Sigmoid colon (tissue), 6 donors: ENCODE measurements at regions not wholly inside any gene's neighbourhood (a gene's known extent, or its start where the extent isn't known, plus 50 kb on each side); places are given as distances from the start of the nearest gene placed in this dataset.

Source experiments
- DNase-seq: peaks from one replicate; pipeline ENCODE4 v3.0.0-alpha.2; 2019
- H3K27ac ChIP-seq, 4 donors: fragments of 200-600 bp; sonication (generic); one replicate each; pipeline ENCODE4 v1.5.1; 2016 to 2019; ENCODE audit warnings: mild to moderate bottlenecking in 1 of 4
- H3K27me3 ChIP-seq, 3 donors: fragments of 200-600 bp; sonication (generic); one replicate each; pipeline ENCODE4 v1.5.1; 2019; ENCODE audit warnings: mild to moderate bottlenecking in 1 of 3
- H3K36me3 ChIP-seq, 4 donors: fragments of 200-600 bp; sonication (generic); one replicate each; pipeline ENCODE4 v1.5.1; 2016 to 2019
- H3K4me1 ChIP-seq, 4 donors: fragments of 200-600 bp; sonication (generic); one replicate each; pipeline ENCODE4 v1.5.1; 2017 to 2019
- H3K4me3 ChIP-seq, 4 donors: fragments of 200-600 bp; sonication (generic); one replicate each; pipeline ENCODE4 v1.5.1; 2017 to 2019; ENCODE audit warnings: mild to moderate bottlenecking in 2 of 4, moderate library complexity in 1 of 4
- H3K9me3 ChIP-seq, 4 donors: fragments of 200-600 bp in 3 of 4; sonication (generic) in 3 of 4; one replicate each; pipeline versions ENCODE4 v1.5.1 to v1.6.1; 2013 to 2019
- CTCF ChIP-seq, 4 experiments: fragments of 450-650 bp in 3 of 4; fragments of 200-600 bp in 1 of 4; IDR thresholded peaks; one replicate each; pipeline ENCODE4 v1.5.1; 2016 to 2019; ENCODE audit warnings: antibody characterized with exemption in 4 of 4, mild to moderate bottlenecking in 3 of 4, moderate library complexity in 2 of 4
- EP300 ChIP-seq, 4 donors: sonication (generic); formaldehyde crosslinking; IDR thresholded peaks; one replicate each; pipeline ENCODE4 v1.6.1; 2017; ENCODE audit warnings: antibody characterized with exemption in 4 of 4
- POLR2A ChIP-seq, 2 donors: fragments of 450-650 bp; IDR thresholded peaks; one replicate each; pipeline ENCODE4 v1.6.1; 2016; ENCODE audit warnings: antibody characterized with exemption in 2 of 2, mild to moderate bottlenecking in 2 of 2, moderate library complexity in 2 of 2
- POLR2AphosphoS5 ChIP-seq, 4 donors: sonication (generic); formaldehyde crosslinking; IDR thresholded peaks; one replicate each; pipeline ENCODE4 v1.6.1; 2017; ENCODE audit warnings: antibody characterized with exemption in 4 of 4
- WGBS, 2 donors: extraction: QIAGEN DNeasy Blood & Tissue Kit; methylation state at CpG; one replicate each; pipeline ENCODE4 v1.1.7; 2013; 5-methylcytosine and 5-hydroxymethylcytosine counted together
- intact Hi-C: fragments of 100-400 bp; cut with DNase I; formaldehyde crosslinking; loops from one replicate; pipeline ENCODE4 v1.15.1; 2023
- donor health status: healthy with polysubstance abuse.
- donor health status: healthy.

GRCh38 chr3:174408310-174408709 lies 450.8 kb upstream of the NAALADL2 start:
- intact Hi-C loops, result no loop called here
- DNase-seq, result no peak
- Histone ChIP-seq H3K36me3 (no peaks in the 10 kb centered on the region), H3K4me3 (no peak overlapping the region), H3K4me1 (no peaks in the 10 kb centered on the region), H3K9me3 (no peaks in the 10 kb centered on the region), H3K27me3 (no peaks in the 10 kb centered on the region), H3K27ac (no peak overlapping the region)
- no peak for TF ChIP-seq EP300 (IDR thresholded peaks at IDR 0.05)
- TF ChIP-seq POLR2AphosphoS5 (IDR thresholded peaks at IDR 0.05), result no peak
- TF ChIP-seq CTCF (IDR thresholded peaks at IDR 0.05), result no peak
- no peak for TF ChIP-seq POLR2A (IDR thresholded peaks at IDR 0.05)
- WGBS, 2 donors, result 86 to 94% methylated on average over 14 of the region's 14 CpGs

GRCh38 chr3:174409086-174409743 lies 449.9 kb upstream of the NAALADL2 start:
- Histone ChIP-seq H3K36me3 (no peaks in the 10 kb centered on the region), H3K4me3 (no peak overlapping the region), H3K9me3 (no peaks in the 10 kb centered on the region), H3K27me3 (no peaks in the 10 kb centered on the region), H3K4me1 (no peaks in the 10 kb centered on the region), H3K27ac (no peak overlapping the region)
- TF ChIP-seq CTCF (IDR thresholded peaks at IDR 0.05), result no peak
- no peak for TF ChIP-seq EP300 (IDR thresholded peaks at IDR 0.05)
- no peak for DNase-seq
- intact Hi-C loops, result no loop called here
- WGBS, 2 donors, result 60 to 89% methylated on average over 3 of the region's 3 CpGs

- Histone ChIP-seq H3K4me3 (no peak overlapping the region), H3K36me3 (no peaks in the 10 kb centered on the region), H3K9me3 (no peaks in the 10 kb centered on the region), H3K27me3 (no peaks in the 10 kb centered on the region), H3K4me1 (no peaks in the 10 kb centered on the region), H3K27ac (no peak overlapping the region)
- WGBS, 2 donors, result 60 to 84% methylated on average over 2 of the region's 2 CpGs
- intact Hi-C loops, result no loop called here
- TF ChIP-seq CTCF (IDR thresholded peaks at IDR 0.05), result no peak
- TF ChIP-seq EP300 (IDR thresholded peaks at IDR 0.05), result no peak
- no peak for TF ChIP-seq POLR2AphosphoS5 (IDR thresholded peaks at IDR 0.05)
- TF ChIP-seq POLR2A (IDR thresholded peaks at IDR 0.05), result no peak
- DNase-seq, result no peak
These were observed 445.8 kb upstream of the NAALADL2 start for GRCh38 chr3:174413062-174413912.

GRCh38 chr3:174414902-174415301 lies 444.2 kb upstream of the NAALADL2 start:
- H3K27ac ChIP-seq, result no peak overlapping the region
- WGBS, 2 donors, result 93 to 99% methylated on average over 1 of the region's 1 CpG
- H3K4me1 ChIP-seq, result no peaks in the 10 kb centered on the region
- no peak overlapping the region for H3K4me3 ChIP-seq
- no peaks in the 10 kb centered on the region for H3K27me3 ChIP-seq
- H3K9me3 ChIP-seq, result no peaks in the 10 kb centered on the region
- DNase-seq, result no peak
- intact Hi-C loops, result no loop called here
- no peaks in the 10 kb centered on the region for H3K36me3 ChIP-seq
- TF ChIP-seq POLR2A (IDR thresholded peaks at IDR 0.05) (no peak), POLR2AphosphoS5 (IDR thresholded peaks at IDR 0.05) (no peak), CTCF (IDR thresholded peaks at IDR 0.05) (no peak), EP300 (IDR thresholded peaks at IDR 0.05) (no peak)
